Karpas-422 (cell line): ENCODE measurements at regions not wholly inside any gene's neighbourhood (a gene's known extent, or its start where the extent isn't known, plus 50 kb on each side); places are given as distances from the start of the nearest gene placed in this dataset.

Experiments
- DNase-seq: peaks from one replicate; pipeline ENCODE4 v3.0.0-alpha.2; 2015
- H2AFZ ChIP-seq: fragments of 200-600 bp; sonication (generic); 2 replicates; pipeline ENCODE4 v1.6.1; 2014; ENCODE audit warnings: antibody characterized with exemption, low read length, mixed read lengths
- H3K27ac ChIP-seq: fragments of 200-600 bp; sonication (generic); 2 replicates; pipeline ENCODE4 v1.5.1; 2014; ENCODE audit warnings: mild to moderate bottlenecking, low read length, moderate library complexity
- H3K27me3 ChIP-seq: fragments of 200-600 bp; sonication (generic); 2 replicates; pipeline ENCODE4 v1.6.1; 2014; ENCODE audit warnings: low read length, mixed read lengths
- H3K36me3 ChIP-seq: fragments of 200-600 bp; sonication (generic); 2 replicates; pipeline ENCODE4 v1.6.1; 2014; ENCODE audit warnings: low read length, mixed read lengths; ENCODE audit not compliant: insufficient read depth
- H3K4me1 ChIP-seq: fragments of 200-600 bp; sonication (generic); 2 replicates; pipeline ENCODE4 v1.6.1; 2014; ENCODE audit warnings: mild to moderate bottlenecking, low read length, mixed read lengths
- H3K4me2 ChIP-seq: fragments of 200-600 bp; sonication (generic); 2 replicates; pipeline ENCODE4 v1.6.1; 2014; ENCODE audit warnings: low read length, low read depth, mild to moderate bottlenecking; ENCODE audit not compliant: poor library complexity, severe bottlenecking
- H3K4me3 ChIP-seq: fragments of 200-600 bp; sonication (generic); 2 replicates; pipeline ENCODE4 v1.5.1; 2014; ENCODE audit warnings: mild to moderate bottlenecking, antibody characterized with exemption, low read length, mixed read lengths
- H3K79me2 ChIP-seq: fragments of 200-600 bp; sonication (generic); 2 replicates; pipeline ENCODE4 v1.6.1; 2014; ENCODE audit warnings: mild to moderate bottlenecking, low read length, mixed read lengths
- H3K9ac ChIP-seq: fragments of 200-600 bp; sonication (generic); 2 replicates; pipeline ENCODE4 v1.6.0; 2014; ENCODE audit warnings: low read length
- H3K9me2 ChIP-seq: fragments of 200-600 bp; sonication (generic), shearing (Covaris generic); replicated peaks from 2 replicates; pipeline ENCODE4 v1.6.0; 2014; ENCODE audit warnings: mild to moderate bottlenecking, low read length, moderate library complexity; ENCODE audit not compliant: insufficient read depth
- H3K9me3 ChIP-seq: fragments of 300-700, 200-600 bp; sonication (generic); 2 replicates; pipeline ENCODE4 v1.6.1; 2014; ENCODE audit warnings: low read length, mixed read lengths
- H4K20me1 ChIP-seq: fragments of 200-600 bp; sonication (generic); 2 replicates; pipeline ENCODE4 v1.6.1; 2014; ENCODE audit warnings: mild to moderate bottlenecking, antibody characterized with exemption, low read length, low read depth; ENCODE audit not compliant: insufficient read depth

- no peaks in the 10 kb centered on the region for H3K9me3 ChIP-seq
- no peak overlapping the region for H2AFZ ChIP-seq
- no peaks in the 10 kb centered on the region for H4K20me1 ChIP-seq
- H3K79me2 ChIP-seq = no peaks in the 10 kb centered on the region
- no peaks in the 10 kb centered on the region for H3K27me3 ChIP-seq
- no peak overlapping the region for H3K27ac ChIP-seq
- no peak overlapping the region for H3K4me3 ChIP-seq
- no peaks in the 10 kb centered on the region for H3K9me2 ChIP-seq
- no peak overlapping the region for H3K4me2 ChIP-seq
- H3K36me3 ChIP-seq = no peaks in the 10 kb centered on the region
- peak; percentile 38 for DNase-seq
- H3K4me1 ChIP-seq = peaks cover 11% of the 10 kb centered on the region
- no peak overlapping the region for H3K9ac ChIP-seq
These were observed 324.0 kb downstream of the FOXO1 start for GRCh38 chr13:40342461-40342860.

GRCh38 chr13:40342901-40343300 lies 323.5 kb downstream of the FOXO1 start:
- Histone ChIP-seq H3K9ac (no peak overlapping the region), H3K4me2 (no peak overlapping the region), H3K79me2 (no peaks in the 10 kb centered on the region), H4K20me1 (no peaks in the 10 kb centered on the region), H3K4me3 (no peak overlapping the region), H3K9me2 (no peaks in the 10 kb centered on the region), H3K27me3 (no peaks in the 10 kb centered on the region), H3K4me1 (peaks cover 11% of the 10 kb centered on the region), H2AFZ (no peak overlapping the region), H3K9me3 (no peaks in the 10 kb centered on the region), H3K27ac (no peak overlapping the region), H3K36me3 (no peaks in the 10 kb centered on the region)
- no peak for DNase-seq

- H3K9ac ChIP-seq = no peak overlapping the region
- H3K27ac ChIP-seq = no peak overlapping the region
- H2AFZ ChIP-seq = no peak overlapping the region
- H3K27me3 ChIP-seq = no peaks in the 10 kb centered on the region
- peak; percentile 35 for DNase-seq
- no peaks in the 10 kb centered on the region for H3K36me3 ChIP-seq
- H3K9me2 ChIP-seq = no peaks in the 10 kb centered on the region
- no peaks in the 10 kb centered on the region for H3K79me2 ChIP-seq
- H3K4me1 ChIP-seq = peaks cover 11% of the 10 kb centered on the region
- H3K9me3 ChIP-seq = no peaks in the 10 kb centered on the region
- no peaks in the 10 kb centered on the region for H4K20me1 ChIP-seq
- no peak overlapping the region for H3K4me2 ChIP-seq
- H3K4me3 ChIP-seq = no peak overlapping the region
These were observed 322.7 kb downstream of the FOXO1 start for GRCh38 chr13:40343550-40344269.

GRCh38 chr13:40344270-40345148 lies 321.9 kb downstream of the FOXO1 start:
- H2AFZ ChIP-seq = no peak overlapping the region
- H3K4me1 ChIP-seq = peaks cover 11% of the 10 kb centered on the region
- H4K20me1 ChIP-seq = no peaks in the 10 kb centered on the region
- no peaks in the 10 kb centered on the region for H3K9me2 ChIP-seq
- H3K4me3 ChIP-seq = no peak overlapping the region
- H3K9ac ChIP-seq = no peak overlapping the region
- no peaks in the 10 kb centered on the region for H3K27me3 ChIP-seq
- no peak overlapping the region for H3K4me2 ChIP-seq
- H3K36me3 ChIP-seq = no peaks in the 10 kb centered on the region
- peak; percentile 41 for DNase-seq
- H3K27ac ChIP-seq = no peak overlapping the region
- no peaks in the 10 kb centered on the region for H3K9me3 ChIP-seq
- H3K79me2 ChIP-seq = no peaks in the 10 kb centered on the region

GRCh38 chr13:40345149-40345514 lies 321.3 kb downstream of the FOXO1 start:
- Histone ChIP-seq H3K27ac (no peak overlapping the region), H3K9me3 (no peaks in the 10 kb centered on the region)

GRCh38 chr13:40345654-40346372 lies 320.6 kb downstream of the FOXO1 start:
- Histone ChIP-seq H3K9me3 (no peaks in the 10 kb centered on the region), H3K36me3 (no peaks in the 10 kb centered on the region), H3K27me3 (no peaks in the 10 kb centered on the region), H3K9ac (no peak overlapping the region), H3K79me2 (no peaks in the 10 kb centered on the region), H2AFZ (no peak overlapping the region), H4K20me1 (no peaks in the 10 kb centered on the region), H3K9me2 (no peaks in the 10 kb centered on the region), H3K4me3 (no peak overlapping the region), H3K4me2 (no peak overlapping the region), H3K4me1 (peaks cover 11% of the 10 kb centered on the region), H3K27ac (no peak overlapping the region)
- DNase-seq = peak; percentile 26

More at GRCh38 chr13:40345149-40345514, 321.3 kb downstream of the FOXO1 start:
- no peaks in the 10 kb centered on the region for H4K20me1 ChIP-seq
- H2AFZ ChIP-seq = no peak overlapping the region
- DNase-seq = peak; percentile 25
- H3K4me2 ChIP-seq = no peak overlapping the region
- no peaks in the 10 kb centered on the region for H3K9me2 ChIP-seq
- no peaks in the 10 kb centered on the region for H3K36me3 ChIP-seq
- no peaks in the 10 kb centered on the region for H3K27me3 ChIP-seq
- H3K4me3 ChIP-seq = no peak overlapping the region
- no peaks in the 10 kb centered on the region for H3K79me2 ChIP-seq
- H3K9ac ChIP-seq = no peak overlapping the region
- peaks cover 11% of the 10 kb centered on the region for H3K4me1 ChIP-seq

- no peaks in the 10 kb centered on the region for H3K9me2 ChIP-seq
- H4K20me1 ChIP-seq = no peaks in the 10 kb centered on the region
- H3K4me2 ChIP-seq = no peak overlapping the region
- no peaks in the 10 kb centered on the region for H3K9me3 ChIP-seq
- H3K27me3 ChIP-seq = no peaks in the 10 kb centered on the region
- H3K9ac ChIP-seq = no peak overlapping the region
- peaks cover 11% of the 10 kb centered on the region for H3K4me1 ChIP-seq
- no peak overlapping the region for H3K4me3 ChIP-seq
- H3K36me3 ChIP-seq = no peaks in the 10 kb centered on the region
- no peak for DNase-seq
- no peak overlapping the region for H2AFZ ChIP-seq
- no peak overlapping the region for H3K27ac ChIP-seq
- H3K79me2 ChIP-seq = no peaks in the 10 kb centered on the region
These were observed 319.8 kb downstream of the FOXO1 start for GRCh38 chr13:40346592-40346991.

- no peaks in the 10 kb centered on the region for H3K9me2 ChIP-seq
- no peaks in the 10 kb centered on the region for H3K9me3 ChIP-seq
- no peak overlapping the region for H3K4me3 ChIP-seq
- H4K20me1 ChIP-seq = no peaks in the 10 kb centered on the region
- H3K79me2 ChIP-seq = no peaks in the 10 kb centered on the region
- H3K9ac ChIP-seq = no peak overlapping the region
- no peak overlapping the region for H3K27ac ChIP-seq
- H3K36me3 ChIP-seq = no peaks in the 10 kb centered on the region
- peaks cover 11% of the 10 kb centered on the region for H3K4me1 ChIP-seq
- no peaks in the 10 kb centered on the region for H3K27me3 ChIP-seq
- no peak overlapping the region for H3K4me2 ChIP-seq
- H2AFZ ChIP-seq = no peak overlapping the region
- DNase-seq = no peak
These were observed 318.3 kb downstream of the FOXO1 start for GRCh38 chr13:40348096-40348679.
